HG02870 (cell line): ENCODE measurements at regions not wholly inside any gene's neighbourhood (a gene's known extent, or its start where the extent isn't known, plus 50 kb on each side); places are given as distances from the start of the nearest gene placed in this dataset.

Experiments used
- ATAC-seq: cut with Tn5 transposase; IDR thresholded peaks from one replicate; pipeline ENCODE4 v1.9.1; 2021; ENCODE audit warnings: mild to moderate bottlenecking, moderate library complexity; ENCODE audit not compliant: unreplicated experiment

GRCh38 chr14:29265852-29266251 lies 499.3 kb downstream of the FOXG1 start:
- no peak for ATAC-seq

- ATAC-seq, result no peak
Observed at GRCh38 chr14:29271669-29272068, 505.1 kb downstream of the FOXG1 start.

DNA sequence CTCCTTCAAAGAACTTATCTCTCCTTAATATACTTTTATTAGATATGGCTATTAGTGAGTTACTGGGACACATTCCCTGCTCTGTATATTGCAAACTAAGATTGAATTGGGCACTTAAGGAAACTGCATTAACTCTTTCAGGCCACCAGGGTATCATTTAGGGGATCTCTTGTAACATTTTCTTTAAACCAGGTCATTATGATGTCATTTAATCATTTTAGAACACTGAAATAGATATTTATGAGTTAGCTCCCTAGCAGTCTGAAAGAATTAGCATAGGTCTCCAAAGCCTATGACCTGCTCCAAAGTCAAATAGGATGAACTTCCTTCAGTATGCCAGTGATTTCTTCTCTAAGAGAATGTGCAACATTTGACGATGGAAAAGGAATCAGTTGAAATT lies 506.9 kb downstream of the FOXG1 start:
- no peak for ATAC-seq

DNA sequence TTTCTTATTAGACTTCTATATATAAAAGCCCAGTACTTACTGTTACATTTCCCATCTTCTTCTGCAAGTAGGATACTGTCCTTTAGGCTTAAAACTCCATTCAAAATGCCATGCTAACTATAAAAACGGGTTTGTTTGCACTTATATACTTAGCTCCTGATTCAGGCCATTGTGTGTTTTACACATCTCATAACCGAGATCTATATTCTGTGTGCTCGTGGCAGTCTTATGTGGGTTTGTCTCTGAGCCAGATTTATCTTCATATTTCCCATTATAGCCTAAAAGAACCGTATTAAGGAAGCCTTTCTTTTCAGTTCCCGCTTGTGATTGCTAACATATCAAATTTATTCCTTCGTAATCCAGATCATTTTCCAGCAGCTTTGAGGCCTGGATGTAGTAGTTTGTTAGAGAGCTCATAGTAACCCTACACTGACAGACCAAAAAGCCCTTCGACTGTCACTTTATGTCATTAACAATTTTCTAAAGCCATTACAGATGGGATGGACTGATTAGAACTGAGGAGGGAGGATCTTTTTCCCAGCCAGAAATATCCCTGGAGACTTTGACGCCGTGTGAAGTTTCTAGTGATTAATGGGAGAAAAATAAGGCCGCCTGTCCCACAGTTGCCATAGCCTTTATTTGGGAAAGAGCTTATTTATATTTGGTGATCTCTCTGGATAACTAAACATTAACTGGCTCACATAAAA lies 508.5 kb downstream of the FOXG1 start:
- no peak for ATAC-seq

DNA sequence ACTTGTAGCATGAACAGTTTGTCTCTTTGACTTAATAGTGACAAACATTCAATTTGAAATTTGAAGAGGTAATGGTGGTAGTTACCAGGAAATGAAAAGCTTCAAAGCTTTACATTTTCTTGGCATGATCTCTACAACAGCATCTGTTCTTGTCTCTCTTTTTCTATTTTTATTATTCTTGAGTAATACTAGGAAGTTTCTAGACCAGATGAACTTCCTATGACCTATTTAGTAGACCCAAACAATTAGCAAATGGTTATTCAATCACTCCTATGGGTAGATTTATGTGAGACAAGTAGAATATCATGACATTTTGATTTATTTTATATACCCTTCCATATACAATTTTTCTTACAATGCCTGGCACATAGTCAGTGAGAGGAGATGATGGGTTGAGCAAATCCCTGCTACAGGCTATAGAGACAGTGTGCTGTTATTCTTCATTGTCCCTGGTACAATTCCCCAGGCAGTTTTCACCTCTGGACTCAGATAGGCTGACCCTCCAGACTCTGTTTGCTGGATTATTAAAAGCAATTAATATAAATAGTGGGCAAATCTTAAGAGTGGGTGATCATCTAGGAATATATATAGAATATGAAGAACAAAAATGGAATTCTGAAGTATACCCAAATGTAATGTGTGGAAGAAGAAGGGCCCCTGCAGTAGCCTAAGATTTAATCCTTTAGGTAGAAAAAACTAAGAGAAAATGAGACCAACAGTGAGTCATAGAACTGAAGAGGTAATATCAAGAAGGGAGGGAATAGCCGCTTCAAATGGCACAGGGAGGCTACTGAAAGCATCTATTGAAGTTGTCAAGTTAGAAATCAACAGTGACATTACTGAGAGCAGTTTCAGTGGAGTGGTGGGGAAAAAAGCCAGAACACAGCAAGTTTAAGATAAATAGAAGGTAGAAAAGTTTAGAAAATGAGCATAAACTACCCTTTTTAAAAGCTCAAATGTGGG lies 512.0 kb downstream of the FOXG1 start:
- ATAC-seq, result no peak

- no peak for ATAC-seq
Observed at GRCh38 chr14:29282169-29282568, 515.6 kb downstream of the FOXG1 start.

GRCh38 chr14:29290441-29290840 lies 523.9 kb downstream of the FOXG1 start:
- ATAC-seq, result no peak

- ATAC-seq, result no peak
Observed at GRCh38 chr14:29299372-29299771, 532.8 kb downstream of the FOXG1 start.

GRCh38 chr14:29301571-29301970 lies 535.0 kb downstream of the FOXG1 start:
- no peak for ATAC-seq

DNA sequence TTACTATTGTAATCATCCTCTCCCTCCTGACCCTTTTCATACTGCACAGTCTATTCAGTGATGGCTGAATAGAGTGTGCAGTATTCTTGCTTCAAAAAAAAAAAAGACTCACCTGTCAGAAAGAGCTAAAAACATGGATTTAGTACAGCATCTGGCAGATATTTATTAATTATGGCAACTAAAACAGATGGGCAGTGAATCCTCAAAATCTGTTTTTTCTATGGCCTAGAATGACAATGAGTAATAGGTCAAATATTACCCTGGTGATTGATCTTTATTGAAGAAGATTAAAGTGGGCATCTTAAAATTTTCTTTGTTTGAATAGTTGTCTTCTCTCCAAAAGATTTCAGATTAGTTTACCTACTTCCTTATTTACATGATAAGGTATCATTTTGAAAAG lies 543.6 kb downstream of the FOXG1 start:
- no peak for ATAC-seq

- no peak for ATAC-seq
Observed at GRCh38 chr14:29310757-29311156, 544.2 kb downstream of the FOXG1 start.

DNA sequence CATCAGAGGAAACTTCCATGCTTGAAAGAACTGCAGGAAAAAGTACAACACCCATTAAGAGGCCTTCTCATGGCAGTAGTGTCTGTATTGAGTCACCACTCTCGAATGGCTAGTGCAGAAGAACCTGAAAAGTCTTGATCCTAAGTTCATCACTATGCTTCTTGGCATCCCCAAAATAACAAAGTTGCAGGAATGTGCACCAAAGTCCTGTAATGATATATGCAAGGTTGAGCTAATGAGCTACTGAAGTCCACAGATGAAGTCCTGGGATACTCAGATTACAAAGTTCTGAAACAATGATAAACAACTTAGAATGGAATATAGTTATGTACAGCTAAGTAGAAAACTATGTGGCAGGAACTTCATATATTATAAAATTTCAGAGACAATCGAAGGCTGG lies 545.4 kb downstream of the FOXG1 start:
- ATAC-seq, result no peak

GRCh38 chr14:29316936-29317335 lies 550.3 kb downstream of the FOXG1 start:
- no peak for ATAC-seq

GRCh38 chr14:29317423-29317822 lies 550.8 kb downstream of the FOXG1 start:
- ATAC-seq, result no peak

DNA sequence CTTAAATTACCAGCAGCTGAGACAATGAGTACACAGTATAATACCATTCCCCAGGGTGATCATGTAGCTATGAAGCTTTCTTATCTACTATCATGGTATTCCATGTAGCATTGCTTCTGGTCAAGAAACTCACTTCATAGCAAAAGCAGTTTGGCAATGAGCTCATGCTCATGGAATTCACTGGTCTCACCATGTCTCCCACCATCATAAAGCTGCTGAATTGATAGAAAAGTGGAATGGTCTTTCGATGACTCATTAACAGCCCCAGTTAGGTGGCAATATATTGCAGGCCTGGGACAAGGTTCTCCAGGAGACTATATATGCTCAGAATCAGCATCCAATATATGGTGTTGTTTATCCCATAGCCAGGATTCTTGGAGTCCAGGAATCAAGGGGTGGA lies 553.7 kb downstream of the FOXG1 start:
- no peak for ATAC-seq

- ATAC-seq, result no peak
Observed at GRCh38 chr14:29321646-29322045, 555.1 kb downstream of the FOXG1 start.

- ATAC-seq, result no peak
Observed at GRCh38 chr14:29339494-29340172, 573.0 kb downstream of the FOXG1 start.

GRCh38 chr14:29348504-29348903 lies 579.1 kb downstream of the PRKD1 start:
- no peak for ATAC-seq

GRCh38 chr14:29350496-29350895 lies 577.2 kb downstream of the PRKD1 start:
- no peak for ATAC-seq

GRCh38 chr14:29351996-29352705 lies 575.5 kb downstream of the PRKD1 start:
- no peak for ATAC-seq

DNA sequence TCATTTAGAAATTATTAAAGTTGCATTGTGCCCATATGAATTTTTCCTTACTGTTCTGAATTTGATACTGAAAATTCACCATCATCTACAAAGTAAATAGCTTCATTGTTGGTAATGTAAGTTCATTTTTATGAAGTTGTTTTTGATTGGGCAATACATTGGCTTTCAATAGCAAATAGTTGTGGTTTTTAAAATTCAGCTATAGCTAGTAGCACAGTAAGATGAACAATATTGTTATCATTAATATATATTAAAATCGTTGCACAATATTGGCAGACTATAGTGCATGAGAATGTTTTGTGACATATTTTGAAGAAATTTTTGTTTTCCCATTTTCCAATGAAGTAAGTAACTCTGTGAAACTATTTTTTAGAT lies 575.0 kb downstream of the PRKD1 start:
- no peak for ATAC-seq
